ENCODE measurements at regions not wholly inside any gene's neighbourhood (a gene's known extent, or its start where the extent isn't known, plus 50 kb on each side); places are given as distances from the start of the nearest gene placed in this dataset.
"Not testable (repeated sequence)": the region's sequence is repeated elsewhere in the genome, so short reads cannot be mapped to it uniquely, and the experiment has no call there.

- Mint-ChIP-seq H3K4me1 (no peaks in the 10 kb centered on the region), H3K27me3 (ENCODE audit: insufficient read depth, low read depth) (no peaks in the 10 kb centered on the region), H3K9me3 (no peaks in the 10 kb centered on the region), H3K27ac (no peak overlapping the region), H3K36me3 (no peaks in the 10 kb centered on the region), H3K4me3 (no peak overlapping the region)
- DNase-seq (ENCODE audit: low spot score), result no peak
- Histone ChIP-seq H3K36me3 (no peaks in the 10 kb centered on the region), H3K9me3 (ENCODE audit: low read depth) (no peaks in the 10 kb centered on the region), H2AFZ (replicated peaks) (no peak overlapping the region), H3K79me2 (ENCODE audit: low read depth) (no peaks in the 10 kb centered on the region), H3F3A (ENCODE audit: low read depth) (no peaks in the 10 kb centered on the region), H3K4me1 (no peaks in the 10 kb centered on the region), H3K27me3 (no peaks in the 10 kb centered on the region), H3K9ac (no peak overlapping the region), H4K20me1 (ENCODE audit: low read depth) (no peaks in the 10 kb centered on the region), H3K27ac (no peak overlapping the region), H3K4me2 (no peak overlapping the region), H3K4me3 (no peak overlapping the region)
- TF ChIP-seq CTCF (IDR thresholded peaks at IDR 0.05) (no peak), EZH2 (IDR thresholded peaks at IDR 0.05) (no peak), EZH2phosphoT487 (IDR thresholded peaks at IDR 0.05) (no peak)
These were observed 480.8 kb upstream of the DPH6 start for GRCh38 chr15:36026627-36027283.

GRCh38 chr15:36029606-36030210 lies 483.7 kb upstream of the DPH6 start:
- no peaks in the 10 kb centered on the region for H3K36me3 Mint-ChIP-seq
- no peak overlapping the region for H3K4me2 ChIP-seq
- no peaks in the 10 kb centered on the region for H3F3A ChIP-seq (ENCODE audit: low read depth)
- TF ChIP-seq EZH2phosphoT487 (IDR thresholded peaks at IDR 0.05), result no peak
- no peak for TF ChIP-seq CTCF (IDR thresholded peaks at IDR 0.05)
- no peaks in the 10 kb centered on the region for H3K9me3 ChIP-seq (ENCODE audit: low read depth)
- H3K27me3 Mint-ChIP-seq (ENCODE audit: insufficient read depth, low read depth), result no peaks in the 10 kb centered on the region
- H3K27ac ChIP-seq, result no peak overlapping the region
- H3K9ac ChIP-seq, result no peak overlapping the region
- no peaks in the 10 kb centered on the region for H3K4me1 Mint-ChIP-seq
- DNase-seq (ENCODE audit: low spot score), result no peak
- H3K9me3 Mint-ChIP-seq, result no peaks in the 10 kb centered on the region
- H3K27ac Mint-ChIP-seq, result no peak overlapping the region
- no peak overlapping the region for H3K4me3 ChIP-seq
- no peak overlapping the region for H3K4me3 Mint-ChIP-seq
- H2AFZ ChIP-seq (replicated peaks), result no peak overlapping the region
- no peaks in the 10 kb centered on the region for H3K79me2 ChIP-seq (ENCODE audit: low read depth)
- no peaks in the 10 kb centered on the region for H4K20me1 ChIP-seq (ENCODE audit: low read depth)
- H3K4me1 ChIP-seq, result no peaks in the 10 kb centered on the region
- no peaks in the 10 kb centered on the region for H3K36me3 ChIP-seq
- H3K27me3 ChIP-seq, result no peaks in the 10 kb centered on the region

- no peaks in the 10 kb centered on the region for H3K79me2 ChIP-seq (ENCODE audit: low read depth)
- H3K4me3 ChIP-seq, result no peak overlapping the region
- DNase-seq (ENCODE audit: low spot score), result no peak
- peak overlapping the region; percentile 39 for H3K4me2 ChIP-seq
- no peaks in the 10 kb centered on the region for H3K9me3 Mint-ChIP-seq
- no peaks in the 10 kb centered on the region for H3K36me3 ChIP-seq
- H3K9me3 ChIP-seq (ENCODE audit: low read depth), result no peaks in the 10 kb centered on the region
- H3K27me3 ChIP-seq, result no peaks in the 10 kb centered on the region
- H4K20me1 ChIP-seq (ENCODE audit: low read depth), result no peaks in the 10 kb centered on the region
- peaks cover 9% of the 10 kb centered on the region for H3F3A ChIP-seq (ENCODE audit: low read depth)
- no peak overlapping the region for H3K27ac Mint-ChIP-seq
- no peaks in the 10 kb centered on the region for H3K4me1 Mint-ChIP-seq
- H3K9ac ChIP-seq, result no peak overlapping the region
- no peak overlapping the region for H2AFZ ChIP-seq (replicated peaks)
- TF ChIP-seq EZH2 (IDR thresholded peaks at IDR 0.05), result no peak
- peaks cover 5% of the 10 kb centered on the region for H3K27me3 Mint-ChIP-seq (ENCODE audit: insufficient read depth, low read depth)
- peak overlapping the region; percentile 43 for H3K27ac ChIP-seq
- H3K4me1 ChIP-seq, result peaks cover 13% of the 10 kb centered on the region
- H3K36me3 Mint-ChIP-seq, result no peaks in the 10 kb centered on the region
- H3K4me3 Mint-ChIP-seq, result no peak overlapping the region
These were observed 494.1 kb upstream of the DPH6 start for GRCh38 chr15:36039996-36040572.

GRCh38 chr15:36047018-36047716 lies 501.2 kb upstream of the DPH6 start:
- not testable (repeated sequence) for H3K36me3 Mint-ChIP-seq; H3K9me3 Mint-ChIP-seq; H3K9ac ChIP-seq; H3K27me3 ChIP-seq; H3K27ac ChIP-seq; H3K4me2 ChIP-seq; H3K36me3 ChIP-seq; H3F3A ChIP-seq (ENCODE audit: low read depth); DNase-seq (ENCODE audit: low spot score); H4K20me1 ChIP-seq (ENCODE audit: low read depth); H3K4me3 Mint-ChIP-seq; H3K79me2 ChIP-seq (ENCODE audit: low read depth); H3K9me3 ChIP-seq (ENCODE audit: low read depth); H2AFZ ChIP-seq (replicated peaks); H3K4me3 ChIP-seq; H3K27me3 Mint-ChIP-seq (ENCODE audit: insufficient read depth, low read depth)
- Mint-ChIP-seq H3K4me1 (peaks cover 14% of the 10 kb centered on the region), H3K27ac (peak overlapping the region; percentile 15)
- peaks cover 11% of the 10 kb centered on the region for H3K4me1 ChIP-seq

Measured in neural progenitor cell (in vitro differentiated cells).